Body of pancreas (tissue), 4 donors: ENCODE measurements at regions not wholly inside any gene's neighbourhood (a gene's known extent, or its start where the extent isn't known, plus 50 kb on each side); places are given as distances from the start of the nearest gene placed in this dataset.

Experiments used
- CTCF ChIP-seq, 7 experiments: fragments of 450-650 bp in 4 of 7; fragments of 200-600 bp in 3 of 7; sonication (generic) in 3 of 7; IDR thresholded peaks; one replicate each; pipeline ENCODE4 v1.5.1; 2016 to 2019; ENCODE audit warnings: antibody characterized with exemption in 7 of 7
- POLR2A ChIP-seq, 3 donors: fragments of 450-650 bp; IDR thresholded peaks; one replicate each; pipeline ENCODE4 v1.6.1; 2016; ENCODE audit warnings: antibody characterized with exemption in 3 of 3, mild to moderate bottlenecking in 2 of 3

DNA sequence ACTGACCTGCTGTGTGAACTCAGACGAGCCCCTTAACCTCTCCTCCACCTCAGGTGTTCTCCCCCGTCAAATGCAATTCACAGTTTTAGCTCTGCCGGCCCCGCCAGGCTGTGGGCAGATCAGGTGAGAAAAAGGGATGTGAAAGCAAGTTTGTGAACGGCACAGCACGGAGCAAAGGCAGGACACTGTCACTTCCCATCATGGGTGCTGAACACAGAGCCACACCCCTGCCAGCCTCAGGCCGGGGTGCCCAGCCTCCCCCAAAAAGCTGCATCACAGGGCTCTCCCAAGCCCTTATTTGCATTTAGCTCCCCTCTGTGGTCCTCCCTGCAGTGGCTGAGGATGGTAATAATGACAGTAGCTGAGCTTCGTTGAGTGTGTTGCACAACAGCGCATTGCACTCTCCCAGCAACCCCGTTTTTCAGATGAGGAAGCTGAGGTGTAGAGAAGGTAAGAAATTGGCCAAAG, 88.8 kb upstream of the TNRC6C start:
- TF ChIP-seq CTCF (IDR thresholded peaks at IDR 0.05) = no peak
- no peak for TF ChIP-seq POLR2A (IDR thresholded peaks at IDR 0.05)
